ENCODE measurements at regions not wholly inside any gene's neighbourhood (a gene's known extent, or its start where the extent isn't known, plus 50 kb on each side); places are given as distances from the start of the nearest gene placed in this dataset.

DNA sequence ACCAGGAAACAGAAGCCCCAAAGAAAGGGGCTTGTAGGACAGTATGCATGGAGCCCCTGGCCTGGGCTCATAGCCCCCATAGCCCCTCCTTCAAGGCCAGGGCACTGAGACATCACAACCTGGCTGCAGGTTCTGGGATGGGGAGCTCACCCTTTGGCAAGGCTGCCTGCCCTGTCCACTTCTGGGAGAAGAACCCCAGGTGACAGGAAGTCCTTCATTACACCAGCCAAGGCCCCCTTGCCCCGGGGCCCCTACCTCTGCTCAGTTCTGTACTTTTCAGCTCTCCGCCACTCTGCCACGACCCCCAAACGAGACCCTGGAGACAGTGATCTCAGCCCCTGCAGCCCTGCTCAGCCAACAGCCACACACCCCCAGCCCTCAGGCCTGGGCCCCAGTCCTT is 223.2 kb upstream of the RTL1 start:
- ChIA-PET CTCF (interaction anchor here (0.5 to 0.7 kb wide), 2 partner anchors 221 to 300 kb away, joined by 3 to 4 read pairs; no protein-coding TSS in a partner anchor), POLR2A (ENCODE audit: low non-redundant PET) (no interaction called here)
- TF ChIP-seq, protein P1, sequence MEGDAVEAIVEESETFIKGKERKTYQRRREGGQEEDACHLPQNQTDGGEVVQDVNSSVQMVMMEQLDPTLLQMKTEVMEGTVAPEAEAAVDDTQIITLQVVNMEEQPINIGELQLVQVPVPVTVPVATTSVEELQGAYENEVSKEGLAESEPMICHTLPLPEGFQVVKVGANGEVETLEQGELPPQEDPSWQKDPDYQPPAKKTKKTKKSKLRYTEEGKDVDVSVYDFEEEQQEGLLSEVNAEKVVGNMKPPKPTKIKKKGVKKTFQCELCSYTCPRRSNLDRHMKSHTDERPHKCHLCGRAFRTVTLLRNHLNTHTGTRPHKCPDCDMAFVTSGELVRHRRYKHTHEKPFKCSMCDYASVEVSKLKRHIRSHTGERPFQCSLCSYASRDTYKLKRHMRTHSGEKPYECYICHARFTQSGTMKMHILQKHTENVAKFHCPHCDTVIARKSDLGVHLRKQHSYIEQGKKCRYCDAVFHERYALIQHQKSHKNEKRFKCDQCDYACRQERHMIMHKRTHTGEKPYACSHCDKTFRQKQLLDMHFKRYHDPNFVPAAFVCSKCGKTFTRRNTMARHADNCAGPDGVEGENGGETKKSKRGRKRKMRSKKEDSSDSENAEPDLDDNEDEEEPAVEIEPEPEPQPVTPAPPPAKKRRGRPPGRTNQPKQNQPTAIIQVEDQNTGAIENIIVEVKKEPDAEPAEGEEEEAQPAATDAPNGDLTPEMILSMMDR (conservative IDR thresholded peaks at IDR 0.05; ENCODE audit: low read depth), result no peak

DNA sequence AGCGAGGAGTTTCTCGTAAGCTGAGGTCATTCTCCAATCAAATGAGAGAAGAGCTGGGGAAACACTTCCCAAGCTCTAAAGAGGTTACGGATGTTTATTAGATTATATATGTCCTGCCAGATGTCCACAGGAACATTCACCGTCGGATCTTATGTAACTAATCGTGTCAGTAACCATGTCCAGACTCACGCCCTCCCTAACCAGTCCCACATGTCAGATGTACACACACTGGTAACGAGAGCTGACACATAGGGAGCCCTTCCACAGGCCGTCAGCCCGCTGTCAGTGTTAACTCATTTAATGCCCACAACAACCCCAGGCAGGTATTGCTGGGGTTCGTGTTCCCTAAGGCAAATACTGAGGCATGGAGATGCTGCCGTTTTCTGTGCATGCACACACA is 223.7 kb upstream of the RTL1 start:
- H3K27ac ChIP-seq, result no peak overlapping the region
- ChIA-PET POLR2A (ENCODE audit: low non-redundant PET) (no interaction called here), CTCF (interaction anchor here (0.5 kb wide), 1 partner anchor 299 kb away, joined by 3 read pairs; no protein-coding TSS in a partner anchor)

More for the DNA sequence above, 223.2 kb upstream of the RTL1 start:
- DNase-seq (ENCODE audit: low spot score), result no peak
- H3K27ac ChIP-seq, result no peak overlapping the region

DNA sequence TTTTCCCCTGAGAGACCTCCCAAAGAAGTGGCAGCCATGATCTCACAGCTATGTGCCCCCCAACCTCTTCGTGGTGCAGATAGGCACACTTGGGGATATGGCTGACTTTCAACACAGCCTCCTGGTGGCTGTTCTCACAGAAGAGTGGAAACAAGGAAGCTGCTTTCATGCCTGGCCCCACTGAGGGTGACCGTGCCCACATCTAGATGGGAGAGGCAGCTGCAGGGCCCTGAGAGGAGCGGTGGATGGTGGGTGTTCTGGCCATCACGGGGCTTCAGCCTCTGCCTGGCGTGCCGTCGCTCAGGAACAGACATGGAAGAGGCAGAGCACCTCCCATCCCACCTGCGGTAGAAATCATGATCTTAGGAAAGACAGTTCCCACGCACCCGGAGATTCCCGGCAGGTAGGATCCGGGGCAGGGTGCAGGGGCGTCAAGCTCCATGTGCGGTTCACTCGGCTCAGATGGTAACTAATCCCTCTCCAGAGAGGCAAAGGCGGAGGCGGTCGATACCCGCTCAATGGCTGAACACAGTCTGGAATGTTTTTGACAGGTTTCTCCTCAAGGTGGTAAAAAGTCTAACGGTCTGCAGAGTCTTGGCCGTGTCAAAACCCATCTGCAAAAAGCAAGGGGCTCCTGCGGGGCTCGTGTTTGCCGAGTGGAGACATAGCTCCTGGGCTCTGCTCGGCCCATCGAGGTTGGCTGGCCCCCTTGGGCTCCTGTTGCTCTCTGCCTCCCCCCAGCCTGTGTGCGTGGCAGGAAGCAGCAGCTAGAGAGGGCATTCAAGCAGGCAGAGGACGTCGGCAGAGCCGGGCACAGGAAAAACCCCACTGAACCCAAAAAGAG is 225.2 kb upstream of the RTL1 start:
- POLR2A ChIA-PET (ENCODE audit: low non-redundant PET), result no interaction called here
- CTCF ChIA-PET, result no interaction called here
- no peak overlapping the region for H3K27ac ChIP-seq
- TF ChIP-seq, protein P1 (conservative IDR thresholded peaks at IDR 0.05; ENCODE audit: low read depth), result no peak
- no peak for DNase-seq (ENCODE audit: low spot score)

More for the DNA sequence above, 223.7 kb upstream of the RTL1 start:
- DNase-seq (ENCODE audit: low spot score), result no peak
- TF ChIP-seq, protein P1 (conservative IDR thresholded peaks at IDR 0.05; ENCODE audit: low read depth), result no peak

DNA sequence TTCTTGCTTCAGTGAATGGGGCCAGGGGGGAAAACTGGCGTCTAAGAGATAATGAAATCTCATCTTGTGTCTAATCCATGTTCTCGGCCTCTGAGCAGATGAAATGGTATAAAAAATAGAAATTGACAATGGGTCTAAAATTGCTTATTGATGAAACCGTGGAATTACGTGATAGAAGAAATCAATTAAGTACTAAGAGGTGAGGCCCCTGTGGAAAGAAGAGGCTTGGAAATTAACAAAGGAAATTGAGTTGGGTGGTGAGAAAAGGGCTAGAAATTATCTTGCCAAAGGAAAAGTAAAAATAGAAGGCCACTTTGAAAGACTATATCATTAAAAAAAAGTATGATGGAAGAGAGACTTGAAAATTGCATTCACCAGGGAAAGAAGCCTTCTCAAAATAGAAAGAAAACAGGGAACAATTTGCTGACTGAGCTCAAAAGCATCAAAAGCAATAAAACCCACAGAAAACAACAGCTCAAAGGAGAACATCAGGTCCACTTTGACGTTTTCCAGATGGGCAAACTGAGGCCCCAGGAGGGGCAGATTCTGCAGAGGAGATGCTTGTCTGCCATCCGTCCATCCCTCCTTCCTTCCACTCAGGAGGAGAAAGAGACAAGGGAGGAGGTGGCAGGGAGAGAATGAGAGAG is 226.1 kb upstream of the RTL1 start:
- ChIA-PET POLR2A (ENCODE audit: low non-redundant PET) (no interaction called here), CTCF (no interaction called here)
- H3K27ac ChIP-seq, result no peak overlapping the region
- DNase-seq (ENCODE audit: low spot score), result no peak
- TF ChIP-seq, protein P1 (conservative IDR thresholded peaks at IDR 0.05; ENCODE audit: low read depth), result no peak

DNA sequence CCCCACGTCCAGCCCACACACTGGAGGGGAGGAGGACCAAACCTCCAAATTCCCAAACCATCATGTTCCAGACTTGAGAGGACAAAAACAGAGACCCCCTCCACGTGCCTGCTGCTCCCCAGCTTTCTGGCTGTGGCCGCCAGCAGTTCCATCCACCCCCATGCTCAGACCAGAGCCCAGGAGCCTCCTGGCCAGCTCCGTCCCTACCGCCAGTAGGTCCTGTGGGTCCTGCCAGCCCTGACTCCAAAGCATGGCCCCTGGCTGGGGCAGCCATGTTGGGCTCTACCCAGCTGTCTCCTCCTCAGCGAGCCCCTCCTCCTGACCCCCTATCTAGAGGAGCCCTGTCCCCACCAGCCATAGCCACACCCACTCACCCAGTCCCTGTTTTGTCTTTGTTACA is 227.3 kb upstream of the RTL1 start:
- CTCF ChIA-PET, result no interaction called here
- POLR2A ChIA-PET (ENCODE audit: low non-redundant PET), result no interaction called here
- no peak for DNase-seq (ENCODE audit: low spot score)
- TF ChIP-seq, protein P1 (conservative IDR thresholded peaks at IDR 0.05; ENCODE audit: low read depth), result no peak
- no peak overlapping the region for H3K27ac ChIP-seq

DNA sequence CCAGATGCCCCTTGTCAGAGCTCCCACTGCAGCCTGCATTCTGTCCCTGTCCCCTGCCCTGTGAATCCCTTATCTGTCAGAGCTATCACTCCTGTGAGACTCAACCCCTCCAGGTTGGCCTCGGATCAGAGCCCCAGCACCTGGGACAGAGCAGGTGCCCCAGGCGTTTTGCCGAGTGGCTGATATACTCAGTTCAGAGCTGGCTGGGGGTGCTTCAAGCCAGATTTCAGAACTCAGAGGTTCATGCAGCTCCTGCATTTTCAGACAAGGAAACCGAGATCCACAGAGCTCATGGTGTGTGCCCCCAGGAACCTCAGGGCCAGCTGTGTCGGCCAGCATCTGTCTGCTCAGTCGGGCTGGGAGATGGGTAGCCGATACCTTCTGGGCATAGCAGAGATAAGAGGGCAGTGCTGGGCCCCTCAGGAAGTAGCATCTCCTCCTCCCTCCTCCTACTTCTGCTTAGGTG is 228.0 kb upstream of the RTL1 start:
- TF ChIP-seq, protein P1 (conservative IDR thresholded peaks at IDR 0.05; ENCODE audit: low read depth), result no peak
- DNase-seq (ENCODE audit: low spot score), result no peak
- H3K27ac ChIP-seq, result no peak overlapping the region
- POLR2A ChIA-PET (ENCODE audit: low non-redundant PET), result no interaction called here
- CTCF ChIA-PET, result no interaction called here

Data from RWPE1 (cell line).